ENCODE measurements at regions not wholly inside any gene's neighbourhood (a gene's known extent, or its start where the extent isn't known, plus 50 kb on each side); places are given as distances from the start of the nearest gene placed in this dataset.
"Not testable (repeated sequence)": the region's sequence is repeated elsewhere in the genome, so short reads cannot be mapped to it uniquely, and the experiment has no call there.

DNA sequence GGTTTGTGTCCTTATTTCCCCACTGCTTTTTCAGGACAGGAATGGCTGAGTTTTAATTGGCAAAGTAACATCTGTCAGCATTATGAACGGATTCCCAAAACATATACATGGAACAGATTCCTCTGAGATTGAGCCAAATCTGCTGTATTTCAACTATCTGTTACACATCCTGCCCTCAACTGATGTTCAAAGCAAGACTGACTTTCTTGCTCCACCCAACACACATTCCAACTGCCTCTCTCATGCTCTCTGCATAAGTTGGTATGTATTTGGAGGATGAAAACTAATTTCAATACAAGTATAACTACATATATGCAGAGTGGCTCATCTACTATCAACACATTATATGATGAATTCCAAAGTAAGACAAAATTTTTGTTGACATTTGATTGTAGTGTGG, 342.2 kb downstream of the GATA3 start:
- no peak for DNase-seq

DNA sequence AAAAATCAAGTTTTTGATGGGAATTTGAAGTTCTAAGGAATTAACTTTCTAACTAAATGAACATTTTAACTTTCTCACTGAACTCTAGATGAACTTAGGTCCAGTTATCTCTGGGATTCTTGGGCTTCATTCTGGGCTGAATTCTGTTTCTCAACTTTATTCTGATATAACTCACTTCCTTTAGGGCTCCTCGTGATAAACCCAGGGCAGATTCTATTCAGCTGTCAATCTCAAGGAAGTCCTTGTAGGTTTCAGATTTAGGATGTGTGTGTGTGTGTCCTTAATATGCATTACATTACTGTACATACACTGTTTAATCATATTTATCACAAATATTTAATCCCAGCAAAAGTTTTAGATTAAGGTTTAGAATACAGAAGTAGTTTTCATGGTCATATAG, 344.3 kb downstream of the GATA3 start:
- no peak for DNase-seq

- no peak for DNase-seq
Observed at GRCh38 chr10:8400151-8400550, 345.7 kb downstream of the GATA3 start.

DNA sequence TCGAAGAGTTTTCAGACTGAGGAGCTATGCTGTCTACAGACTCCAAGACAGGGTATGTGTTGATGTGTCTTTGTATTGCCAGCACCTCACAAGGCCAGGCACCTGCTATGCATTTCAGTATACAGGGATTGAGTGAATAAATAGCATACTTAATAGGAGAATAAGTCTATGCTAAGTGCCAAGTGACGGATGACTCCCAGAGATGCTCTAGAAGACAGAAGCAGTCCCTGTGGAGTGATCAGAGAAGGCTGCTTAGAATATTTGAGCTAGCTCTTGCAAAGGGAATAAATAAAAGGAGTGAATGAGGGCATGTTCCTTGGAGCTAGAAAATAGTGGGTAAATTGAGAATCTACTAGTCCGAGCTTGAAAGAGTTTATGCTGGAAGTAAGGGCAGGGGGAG, 346.4 kb downstream of the GATA3 start:
- DNase-seq, result no peak

- no peak for DNase-seq
Observed at GRCh38 chr10:8401531-8401930, 347.0 kb downstream of the GATA3 start.

DNA sequence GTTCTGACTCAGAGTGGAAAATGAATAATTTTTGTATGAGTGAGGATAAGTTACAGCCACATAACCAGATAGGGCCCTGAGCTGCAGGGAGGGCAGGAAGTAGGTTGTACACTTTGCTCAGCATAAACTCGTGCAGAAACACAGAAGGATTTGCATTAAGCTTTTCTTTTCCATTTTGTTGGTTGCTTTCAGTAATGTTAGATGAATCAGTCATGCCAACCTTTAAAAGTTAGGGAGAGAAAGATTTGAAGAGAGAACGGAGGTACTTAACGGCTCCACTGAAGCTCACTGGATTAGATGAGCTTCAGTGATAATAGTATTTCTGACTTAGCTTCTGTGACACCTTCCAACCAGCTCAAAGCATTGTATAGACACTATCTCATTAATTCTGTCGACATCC, 348.1 kb downstream of the GATA3 start:
- no peak for DNase-seq

DNA sequence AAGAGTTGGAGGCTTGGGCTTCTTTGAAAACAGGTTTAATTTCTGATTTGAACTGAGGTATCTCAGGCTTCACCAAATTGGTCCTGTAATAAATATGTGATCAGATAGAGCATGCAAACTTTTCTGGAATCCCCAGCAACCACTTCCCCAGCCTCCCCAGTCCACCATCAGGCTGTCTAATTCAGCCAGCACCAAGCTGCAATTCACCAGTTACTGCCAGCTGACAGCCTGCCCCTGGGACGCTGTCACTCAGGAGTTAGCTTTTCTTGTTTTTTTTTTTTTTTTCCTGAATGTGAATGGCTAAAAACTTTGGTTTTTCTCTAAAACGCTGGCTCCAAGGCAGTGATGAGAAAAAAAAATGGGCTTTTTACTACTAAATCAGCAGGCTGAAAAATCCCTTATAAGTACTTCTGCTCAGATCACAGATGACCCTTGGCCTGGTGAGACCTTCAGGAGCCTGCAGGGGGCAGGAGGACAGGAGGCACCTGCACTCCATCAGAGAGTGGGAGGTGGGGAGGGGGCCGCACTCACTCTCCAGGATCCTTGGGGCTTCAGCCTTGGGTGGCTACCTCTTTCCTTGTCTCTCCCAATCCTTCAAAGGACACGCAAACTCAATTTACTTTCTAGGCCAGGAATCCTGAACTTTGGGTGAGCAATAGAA, 349.4 kb downstream of the GATA3 start:
- no peak for DNase-seq

DNA sequence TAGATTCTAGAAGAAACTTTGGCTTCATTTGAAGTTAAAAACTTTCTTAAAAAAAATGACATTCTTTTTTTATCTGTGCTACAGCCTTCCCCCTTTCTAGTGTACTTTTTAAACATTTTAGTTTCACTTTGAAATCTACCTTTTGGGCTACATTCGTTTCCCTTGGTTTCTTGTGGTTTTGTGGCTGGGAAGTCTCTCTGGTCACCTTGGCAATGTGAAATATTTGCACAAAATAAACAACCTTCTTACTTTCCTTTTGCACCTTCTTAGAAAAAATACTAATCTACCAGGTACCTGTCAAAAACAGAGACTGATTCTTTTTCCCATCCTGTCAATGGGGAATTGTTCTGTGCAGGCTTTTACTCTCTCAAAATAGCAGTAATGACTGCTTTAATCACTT, 350.2 kb downstream of the GATA3 start:
- DNase-seq, result no peak

DNA sequence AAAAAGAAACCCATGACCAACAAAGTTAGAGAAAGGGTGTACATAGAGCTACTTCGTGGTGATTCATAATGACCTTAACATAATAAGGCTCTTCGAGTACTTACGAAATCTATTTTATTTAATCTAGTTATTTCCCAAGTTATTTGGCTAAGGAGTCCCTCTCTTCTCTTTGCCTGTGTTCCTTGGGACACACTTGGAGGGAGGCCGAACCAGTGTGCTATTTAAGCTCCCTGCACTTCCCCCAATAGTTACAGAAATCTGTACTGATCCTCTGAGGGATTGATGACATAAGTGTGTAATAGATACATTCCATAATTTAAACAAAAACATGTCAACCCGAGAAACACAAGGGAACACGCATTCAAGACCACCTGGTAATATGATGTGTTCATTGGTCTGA, 351.1 kb downstream of the GATA3 start:
- no peak for DNase-seq

- no peak for DNase-seq
Observed at GRCh38 chr10:8407501-8408021, 353.1 kb downstream of the GATA3 start.

DNA sequence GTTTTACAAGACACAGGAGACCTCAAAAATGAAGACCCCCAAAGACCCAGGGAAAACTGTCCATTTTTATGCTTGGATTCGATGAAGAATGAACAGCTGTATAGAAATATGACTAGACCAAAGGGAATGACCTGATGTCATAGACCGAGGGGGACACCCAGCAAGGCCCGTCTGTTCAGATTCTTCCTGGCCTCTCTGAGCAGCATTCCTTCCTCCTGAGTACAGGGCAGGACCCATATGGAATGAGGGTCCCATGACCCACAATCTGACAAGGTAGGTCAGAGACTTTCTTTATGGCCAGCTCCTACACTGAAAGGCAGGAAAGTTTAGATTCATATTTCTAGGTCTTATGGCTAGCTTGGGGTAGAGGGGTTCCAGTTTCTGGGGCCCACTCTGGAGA, 356.0 kb downstream of the GATA3 start:
- DNase-seq, result no peak

GRCh38 chr10:8412541-8412940, 358.1 kb downstream of the GATA3 start:
- no peak for DNase-seq

- DNase-seq, result not testable (repeated sequence)
Observed at GRCh38 chr10:8415029-8415428, 360.5 kb downstream of the GATA3 start.

- no peak for DNase-seq
Observed at GRCh38 chr10:8416192-8416701, 361.8 kb downstream of the GATA3 start.

DNA sequence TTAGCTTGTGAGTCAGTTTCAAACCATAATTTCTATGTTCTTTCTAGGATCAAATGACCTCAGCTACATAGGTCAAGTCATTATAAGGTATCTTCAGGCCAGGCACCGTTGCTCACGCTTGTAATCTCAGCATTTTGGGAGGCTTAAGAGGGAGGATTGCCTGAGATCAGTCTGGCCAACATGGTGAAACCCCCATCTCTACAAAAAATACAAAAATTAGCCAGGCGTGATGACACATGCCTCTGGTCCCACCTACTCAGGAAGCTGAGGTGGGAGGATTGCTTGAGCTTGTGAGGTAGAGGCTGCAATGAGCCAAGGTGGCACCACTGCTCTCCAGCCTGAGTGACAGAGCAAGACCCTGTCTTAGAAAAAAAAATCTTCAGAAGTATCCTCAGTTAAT, 362.3 kb downstream of the GATA3 start:
- DNase-seq, result no peak

GRCh38 chr10:8417631-8418030, 363.1 kb downstream of the GATA3 start:
- DNase-seq, result no peak

DNA sequence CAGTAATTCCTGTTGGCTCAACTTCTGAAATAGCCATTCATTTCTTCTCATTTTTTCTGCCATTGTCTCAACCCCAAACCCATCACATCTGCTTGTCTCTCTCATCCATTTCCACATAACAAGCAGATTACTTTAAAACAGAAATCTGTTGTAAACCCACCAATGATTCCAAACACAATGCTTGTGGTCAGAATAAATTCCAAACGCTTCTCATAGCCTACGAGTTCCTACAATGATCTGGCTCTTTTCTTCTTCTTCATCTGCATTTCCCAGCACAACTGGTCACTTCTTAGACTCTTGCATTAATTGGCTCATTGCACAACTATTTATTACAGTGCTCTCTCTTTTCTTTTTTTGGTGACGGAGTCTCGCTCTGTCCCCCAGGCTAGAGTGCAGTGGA, 364.1 kb downstream of the GATA3 start:
- DNase-seq, result no peak

DNA sequence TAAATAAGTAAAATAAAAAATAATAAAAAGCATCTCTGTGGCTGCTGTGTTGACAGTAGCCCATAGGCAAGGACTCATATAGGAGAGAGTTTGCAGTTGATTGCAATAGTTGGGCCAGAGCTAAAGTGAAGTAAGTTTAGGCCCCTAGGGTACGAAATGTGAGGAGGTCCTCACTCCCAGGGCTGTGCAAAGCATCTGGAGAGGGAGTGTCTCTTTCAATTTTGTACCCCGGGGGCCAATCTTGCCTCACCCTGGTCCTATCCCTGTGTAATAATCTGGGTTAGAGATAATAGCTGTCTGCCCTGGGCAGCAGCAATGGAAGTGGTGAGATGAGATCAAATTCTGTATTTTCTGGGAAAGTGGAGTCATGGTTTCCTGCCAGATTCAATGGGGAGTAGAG, 365.7 kb downstream of the GATA3 start:
- no peak for DNase-seq

GRCh38 chr10:8424555-8425211, 370.2 kb downstream of the GATA3 start:
- DNase-seq, result no peak

DNA sequence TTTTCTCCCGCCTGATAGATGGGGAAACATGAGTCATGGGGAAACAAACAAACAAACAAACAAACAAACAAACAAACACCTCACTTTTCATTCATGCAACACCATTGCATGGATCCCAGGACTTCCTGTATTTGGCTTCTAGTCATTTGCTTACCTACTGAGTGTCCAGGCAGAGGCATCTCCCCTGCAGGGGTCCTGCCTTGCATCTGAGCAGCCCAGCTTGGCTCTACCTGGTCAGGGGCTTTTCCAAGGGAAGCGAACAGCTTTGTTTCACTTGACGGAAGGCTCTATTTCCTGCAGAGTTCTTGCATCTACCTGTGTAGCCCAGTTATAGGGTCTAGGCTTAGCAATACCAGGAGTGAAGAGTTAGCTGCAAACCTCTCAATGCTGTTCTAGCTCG, 374.2 kb downstream of the GATA3 start:
- no peak for DNase-seq

DNA sequence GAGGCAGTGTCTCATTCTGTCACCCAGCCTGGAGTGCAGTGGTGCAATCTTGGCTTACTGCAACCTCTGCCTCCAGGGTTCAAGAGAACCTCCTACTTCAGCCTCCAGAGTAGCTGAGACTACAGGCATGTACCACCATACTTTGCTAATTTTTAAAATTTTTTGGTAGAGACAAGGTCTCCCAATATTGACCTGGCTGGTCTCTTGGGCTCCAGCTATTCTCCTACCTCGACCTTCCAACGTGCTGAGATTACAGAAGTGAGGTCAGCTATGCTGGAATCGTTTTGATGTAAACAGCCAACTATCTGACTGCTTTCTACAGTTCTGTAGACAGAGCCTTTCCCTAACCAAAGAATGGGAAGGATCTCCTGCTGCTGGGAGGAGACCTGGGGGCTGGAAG, 375.8 kb downstream of the GATA3 start:
- no peak for DNase-seq

GRCh38 chr10:8431511-8431910, 377.0 kb downstream of the GATA3 start:
- DNase-seq, result no peak

DNA sequence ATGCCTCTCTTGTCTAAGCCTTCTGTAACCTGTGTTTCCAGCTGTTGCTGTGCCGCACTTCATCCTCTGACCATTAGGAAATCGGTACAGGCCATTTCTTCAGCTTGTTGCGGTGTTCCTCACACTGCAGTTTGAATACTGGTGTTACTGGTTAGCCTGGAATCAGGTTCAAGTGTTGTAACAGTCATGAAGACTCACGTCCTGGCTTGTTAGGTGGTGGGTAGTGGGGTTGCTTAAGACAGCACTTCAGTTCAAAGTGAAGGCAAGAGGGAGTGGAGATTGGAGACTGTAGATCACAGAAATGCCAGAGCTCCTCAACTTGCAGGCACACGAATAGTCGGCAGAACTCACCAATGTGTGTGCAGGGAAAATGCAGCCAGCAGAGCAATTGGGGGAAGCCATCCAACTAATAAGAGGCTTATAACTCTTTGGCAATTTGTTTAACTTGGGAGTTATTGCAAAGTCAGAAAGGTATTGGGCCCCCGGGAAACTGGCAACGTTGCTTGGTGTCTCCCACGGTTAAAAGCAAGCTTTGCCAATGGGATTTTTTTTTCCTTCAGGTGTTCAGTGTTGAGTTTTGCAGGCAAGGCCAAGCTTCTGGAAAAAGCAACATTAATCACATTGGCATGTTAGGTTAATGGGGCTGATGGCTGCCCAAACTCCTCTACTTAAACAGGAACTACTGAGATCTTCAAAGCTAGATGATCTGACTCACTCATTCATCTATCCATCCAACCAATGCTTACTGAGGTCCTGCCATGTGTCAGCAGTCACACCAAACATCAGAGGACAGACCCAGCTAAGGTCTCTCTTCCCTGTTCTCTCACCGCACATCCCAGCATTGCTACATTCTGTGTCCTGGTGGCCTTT, 380.9 kb downstream of the GATA3 start:
- no peak for DNase-seq

DNA sequence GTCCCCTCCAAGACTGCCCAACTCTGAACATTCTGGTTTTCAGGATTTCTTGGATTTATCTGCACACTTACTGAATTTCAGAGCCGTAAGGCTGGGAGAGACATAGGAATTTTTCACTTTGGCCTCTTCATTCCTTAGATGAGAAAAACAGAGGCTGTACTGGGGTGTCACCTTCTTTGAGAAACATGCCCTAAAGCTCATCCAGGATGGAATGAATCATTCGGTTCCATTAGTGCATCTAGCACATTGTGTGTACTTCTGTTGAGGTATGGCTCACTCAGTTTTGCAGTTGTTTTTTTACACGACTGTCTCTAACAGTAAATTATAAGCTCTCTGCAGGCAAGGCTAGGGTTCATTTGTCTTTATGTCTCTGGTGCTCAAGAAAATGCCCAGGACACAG, 383.4 kb downstream of the GATA3 start:
- no peak for DNase-seq

Measured in NCI-H526 (cell line).